Memory B cell (primary cell): ENCODE measurements at regions not wholly inside any gene's neighbourhood (a gene's known extent, or its start where the extent isn't known, plus 50 kb on each side); places are given as distances from the start of the nearest gene placed in this dataset.
A peak's percentile ranks its signal among the peaks of the same experiment; 100 is the strongest.

Experiments
- ATAC-seq: fragments of 150-1000 bp; cut with Tn5 transposase; 2 replicates; pipeline ENCODE4 v1.10.0; 2021; ENCODE audit warnings: low read depth, mild to moderate bottlenecking, moderate library complexity
- DNase-seq, 2 donors: peaks; one replicate each; pipeline ENCODE4 v3.0.0; 2022; ENCODE audit warnings: low spot score in 2 of 2
- H3K27ac Mint-ChIP-seq: one replicate; pipeline ENCODE4 v1.8.0; 2022; ENCODE audit warnings: mild to moderate bottlenecking, moderate library complexity, mixed read lengths
- H3K27me3 Mint-ChIP-seq: one replicate; pipeline ENCODE4 v1.8.0; 2022; ENCODE audit warnings: mixed read lengths
- H3K36me3 Mint-ChIP-seq: one replicate; pipeline ENCODE4 v1.8.0; 2022; ENCODE audit warnings: mild to moderate bottlenecking, mixed read lengths
- H3K4me1 Mint-ChIP-seq: one replicate; pipeline ENCODE4 v1.8.0; 2022; ENCODE audit warnings: mixed read lengths
- H3K4me3 Mint-ChIP-seq: one replicate; pipeline ENCODE4 v1.8.0; 2022; ENCODE audit warnings: mild to moderate bottlenecking, moderate library complexity, mixed read lengths
- H3K9me3 Mint-ChIP-seq: one replicate; pipeline ENCODE4 v1.8.0; 2022; ENCODE audit warnings: mixed read lengths

GRCh38 chr7:66864294-66864693 is 56.7 kb upstream of the TMEM248 start:
- H3K36me3 Mint-ChIP-seq = peaks cover 26% of the 10 kb centered on the region
- H3K27me3 Mint-ChIP-seq = no peaks in the 10 kb centered on the region

GRCh38 chr7:66865290-66865864 is 55.6 kb upstream of the TMEM248 start:
- no peak overlapping the region for H3K27ac Mint-ChIP-seq
- no peaks in the 10 kb centered on the region for H3K27me3 Mint-ChIP-seq
- H3K9me3 Mint-ChIP-seq = no peaks in the 10 kb centered on the region
- H3K36me3 Mint-ChIP-seq = peaks cover 21% of the 10 kb centered on the region
- ATAC-seq (no peak), DNase-seq (no peak)
- no peak overlapping the region for H3K4me3 Mint-ChIP-seq
- H3K4me1 Mint-ChIP-seq = peaks cover 2% of the 10 kb centered on the region

More at GRCh38 chr7:66864294-66864693, 56.7 kb upstream of the TMEM248 start:
- ATAC-seq = no peak
- H3K4me3 Mint-ChIP-seq = no peak overlapping the region
- DNase-seq = no peak
- no peaks in the 10 kb centered on the region for H3K4me1 Mint-ChIP-seq
- no peaks in the 10 kb centered on the region for H3K9me3 Mint-ChIP-seq
- peak overlapping the region; percentile 22 for H3K27ac Mint-ChIP-seq

GRCh38 chr7:66867198-66867790 is 53.7 kb upstream of the TMEM248 start:
- Mint-ChIP-seq H3K27me3 (no peaks in the 10 kb centered on the region), H3K27ac (no peak overlapping the region), H3K9me3 (no peaks in the 10 kb centered on the region), H3K4me3 (no peak overlapping the region), H3K4me1 (peaks cover 2% of the 10 kb centered on the region), H3K36me3 (peaks cover 29% of the 10 kb centered on the region)
- ATAC-seq = no peak
- no peak for DNase-seq

GRCh38 chr7:66869660-66870450 is 51.2 kb upstream of the TMEM248 start:
- H3K4me3 Mint-ChIP-seq = no peak overlapping the region

GRCh38 chr7:66871076-66871475 is 49.9 kb upstream of the TMEM248 start:
- Mint-ChIP-seq H3K27me3 (no peaks in the 10 kb centered on the region), H3K27ac (no peak overlapping the region), H3K9me3 (no peaks in the 10 kb centered on the region), H3K4me1 (peaks cover 2% of the 10 kb centered on the region), H3K4me3 (no peak overlapping the region), H3K36me3 (peaks cover 21% of the 10 kb centered on the region)
- DNase-seq = no peak
- no peak for ATAC-seq

More at GRCh38 chr7:66869660-66870450, 51.2 kb upstream of the TMEM248 start:
- no peak for ATAC-seq
- no peak for DNase-seq
- peaks cover 22% of the 10 kb centered on the region for H3K36me3 Mint-ChIP-seq
- no peaks in the 10 kb centered on the region for H3K9me3 Mint-ChIP-seq
- H3K27me3 Mint-ChIP-seq = no peaks in the 10 kb centered on the region
- H3K27ac Mint-ChIP-seq = no peak overlapping the region
- H3K4me1 Mint-ChIP-seq = peaks cover 2% of the 10 kb centered on the region
